NOMO-1 treated with dmso at 0.1 percent for 144 hours (cell line): ENCODE measurements at regions not wholly inside any gene's neighbourhood (a gene's known extent, or its start where the extent isn't known, plus 50 kb on each side); places are given as distances from the start of the nearest gene placed in this dataset.
"Not testable (repeated sequence)": the region's sequence is repeated elsewhere in the genome, so short reads cannot be mapped to it uniquely, and the experiment has no call there.

Experiments used
- DNase-seq: peaks from one replicate; lab custom pipeline; 2025; ENCODE audit not compliant: unreplicated experiment; lab: John Stamatoyannopoulos, UW

- DNase-seq: no peak
These were observed 131.7 kb downstream of the HHIPL2 start for GRCh38 chr1:222416001-222416791.

GRCh38 chr1:222415441-222415840 is 132.5 kb downstream of the HHIPL2 start:
- no peak for DNase-seq

- DNase-seq: no peak
These were observed 133.8 kb downstream of the HHIPL2 start for GRCh38 chr1:222413991-222414549.

- no peak for DNase-seq
These were observed 134.5 kb downstream of the HHIPL2 start for GRCh38 chr1:222413436-222413835.

GRCh38 chr1:222404710-222405109 is 143.2 kb downstream of the HHIPL2 start:
- no peak for DNase-seq

GRCh38 chr1:222399197-222399596 is 148.7 kb downstream of the HHIPL2 start:
- no peak for DNase-seq

GRCh38 chr1:222394224-222394623 is 153.7 kb downstream of the HHIPL2 start:
- DNase-seq: no peak

GRCh38 chr1:222392556-222392955 is 155.3 kb downstream of the HHIPL2 start:
- no peak for DNase-seq

- no peak for DNase-seq
These were observed 157.7 kb downstream of the HHIPL2 start for GRCh38 chr1:222390181-222390580.

- no peak for DNase-seq
These were observed 160.7 kb downstream of the HHIPL2 start for GRCh38 chr1:222387007-222387814.

GRCh38 chr1:222385955-222386354 is 161.9 kb downstream of the HHIPL2 start:
- DNase-seq: no peak

- DNase-seq: no peak
These were observed 162.6 kb downstream of the HHIPL2 start for GRCh38 chr1:222385262-222385661.

- DNase-seq: no peak
These were observed 163.4 kb downstream of the HHIPL2 start for GRCh38 chr1:222384531-222384930.

- DNase-seq: no peak
These were observed 165.7 kb downstream of the HHIPL2 start for GRCh38 chr1:222382171-222382570.

GRCh38 chr1:222377428-222378088 is 170.3 kb downstream of the HHIPL2 start:
- DNase-seq: no peak

GRCh38 chr1:222376791-222377190 is 171.1 kb downstream of the HHIPL2 start:
- not testable (repeated sequence) for DNase-seq

GRCh38 chr1:222375701-222376100 is 172.2 kb downstream of the HHIPL2 start:
- no peak for DNase-seq

GRCh38 chr1:222373831-222374602 is 173.9 kb downstream of the HHIPL2 start:
- DNase-seq: no peak

- no peak for DNase-seq
These were observed 174.7 kb downstream of the HHIPL2 start for GRCh38 chr1:222373216-222373615.

GRCh38 chr1:222372221-222372620 is 175.7 kb downstream of the HHIPL2 start:
- no peak for DNase-seq
